Inflammatory macrophage (primary cell): ENCODE measurements at regions not wholly inside any gene's neighbourhood (a gene's known extent, or its start where the extent isn't known, plus 50 kb on each side); places are given as distances from the start of the nearest gene placed in this dataset.

Experiments used
- DNase-seq, 2 donors: peaks; one replicate each; pipeline ENCODE4 v3.0.0-alpha.2; 2020 to 2022

DNA sequence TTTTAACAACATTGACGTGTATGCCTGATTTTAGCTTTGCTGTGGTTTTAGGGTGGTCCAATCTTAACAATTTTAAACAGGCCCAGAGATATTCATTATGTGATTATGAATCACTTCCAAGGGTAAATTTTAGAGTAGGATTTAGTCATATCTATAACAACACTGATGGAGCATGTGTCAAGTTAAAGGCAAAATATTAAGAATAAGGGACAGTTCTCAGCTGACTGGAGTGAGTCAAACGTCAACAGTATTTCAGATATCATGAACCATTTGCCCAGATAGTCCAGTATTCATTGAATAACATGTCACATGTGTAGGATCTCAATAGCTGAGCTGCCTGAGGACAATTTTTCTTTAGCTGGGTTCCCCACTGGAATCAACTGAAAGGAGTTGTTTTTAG, 61.3 kb upstream of the VCX2 start:
- DNase-seq, result no peak

DNA sequence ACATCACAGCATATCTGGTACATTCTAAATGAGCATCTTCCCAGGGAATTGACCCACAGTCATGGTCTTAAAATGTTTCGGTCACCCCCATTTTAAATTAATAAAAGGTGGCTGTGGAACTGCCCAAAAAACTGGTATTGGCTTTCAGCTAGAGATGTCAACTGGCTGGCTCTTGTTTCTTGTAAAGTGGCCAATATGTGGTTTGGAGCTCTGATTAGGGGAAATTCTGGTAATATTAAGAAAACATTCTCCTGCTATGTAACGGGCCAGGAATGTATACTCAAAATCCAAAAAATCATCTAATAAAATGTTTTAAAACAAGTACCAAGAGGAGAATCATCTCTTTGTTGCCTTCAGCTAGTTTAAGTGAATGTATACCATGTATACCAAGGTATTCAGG, 62.0 kb upstream of the VCX2 start:
- DNase-seq, result no peak

- no peak for DNase-seq
Measured at GRCh38 chrX:8235026-8235425, 64.0 kb upstream of the VCX2 start.

DNA sequence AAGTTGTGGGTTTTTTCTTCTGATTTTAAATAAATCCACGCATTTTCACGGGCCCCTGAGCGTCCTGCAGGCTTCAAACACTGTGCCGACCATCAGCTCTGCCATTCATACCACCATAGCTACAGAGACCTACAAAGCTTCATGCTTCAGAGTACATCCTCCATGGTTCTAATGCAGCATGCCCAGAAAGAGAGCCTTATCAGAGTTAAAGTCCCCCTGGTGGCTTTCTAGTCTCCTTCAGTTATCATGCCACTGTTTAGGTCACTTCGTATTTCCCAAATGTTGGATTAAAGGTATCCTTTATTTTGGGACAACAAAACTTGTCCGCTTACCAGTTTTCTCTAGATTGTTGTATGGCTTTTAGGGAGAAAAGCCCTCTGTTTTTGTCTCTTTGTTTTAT, 66.7 kb upstream of the VCX2 start:
- DNase-seq, result no peak

DNA sequence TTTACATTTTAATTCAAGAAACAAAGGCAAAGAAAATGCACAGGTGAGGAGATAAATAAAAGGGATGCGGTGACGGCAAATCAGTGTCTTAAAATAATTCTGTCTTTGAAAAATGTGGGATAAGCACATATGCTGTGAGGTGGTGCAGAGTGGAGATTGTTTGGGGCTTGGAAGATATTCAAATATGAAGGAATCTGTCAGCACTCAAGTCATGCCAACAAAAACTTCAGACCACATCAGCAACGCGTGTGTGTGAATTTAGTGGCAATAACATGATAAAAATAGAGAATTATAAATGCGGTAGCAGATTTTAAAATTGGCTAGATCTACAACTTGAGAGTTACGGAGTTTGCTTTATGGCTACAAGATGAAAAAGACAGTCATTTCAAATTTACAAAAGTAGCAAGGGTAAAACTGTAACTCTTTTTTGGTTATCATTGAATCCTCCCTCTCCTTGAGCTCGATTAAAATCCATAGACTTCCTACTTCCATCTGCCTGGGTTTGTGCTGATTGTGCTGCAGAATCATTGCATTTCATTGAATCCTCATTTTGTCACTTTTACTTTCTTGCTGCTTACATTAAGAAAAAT, 71.5 kb upstream of the VCX2 start:
- DNase-seq, result no peak

GRCh38 chrX:8244301-8244700, 73.2 kb upstream of the VCX2 start:
- DNase-seq, result no peak

DNA sequence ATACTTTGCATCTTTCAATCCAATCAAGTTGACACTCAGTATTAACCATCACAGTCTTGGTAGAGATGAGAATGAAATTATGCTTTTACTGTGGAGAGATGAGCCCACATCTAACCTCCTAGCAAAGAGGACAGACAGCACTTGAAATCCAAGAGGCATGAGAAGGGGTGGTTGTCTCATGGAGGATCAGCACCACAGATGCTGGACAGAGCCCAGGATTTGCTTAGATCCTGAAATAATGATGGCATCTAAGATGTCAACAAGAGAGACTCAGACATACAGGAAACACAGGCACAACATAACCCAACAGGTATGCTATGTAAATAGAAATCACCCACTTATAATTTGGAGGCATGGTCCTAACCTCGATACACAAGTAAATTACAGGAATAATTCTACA, 74.3 kb upstream of the VCX2 start:
- DNase-seq, result no peak

DNA sequence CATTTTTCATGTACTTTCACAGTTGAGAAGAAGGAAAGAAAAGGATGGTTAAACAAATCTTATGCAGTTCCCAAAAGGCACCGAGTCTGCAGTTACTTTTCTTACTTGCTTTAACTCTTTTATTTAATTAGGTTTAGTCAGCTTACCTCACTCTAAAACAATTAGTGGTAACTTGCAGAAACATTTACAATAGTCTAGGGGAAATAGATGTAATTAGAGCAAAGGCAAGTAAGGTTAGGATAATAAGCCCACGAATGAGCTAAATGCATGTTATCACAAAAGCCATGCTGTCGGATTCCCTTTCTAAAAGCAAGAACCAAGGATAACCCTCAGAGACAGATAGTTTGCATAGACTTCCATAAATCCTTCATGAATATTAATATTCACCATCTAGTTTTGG, 82.0 kb upstream of the VCX2 start:
- DNase-seq, result no peak

DNA sequence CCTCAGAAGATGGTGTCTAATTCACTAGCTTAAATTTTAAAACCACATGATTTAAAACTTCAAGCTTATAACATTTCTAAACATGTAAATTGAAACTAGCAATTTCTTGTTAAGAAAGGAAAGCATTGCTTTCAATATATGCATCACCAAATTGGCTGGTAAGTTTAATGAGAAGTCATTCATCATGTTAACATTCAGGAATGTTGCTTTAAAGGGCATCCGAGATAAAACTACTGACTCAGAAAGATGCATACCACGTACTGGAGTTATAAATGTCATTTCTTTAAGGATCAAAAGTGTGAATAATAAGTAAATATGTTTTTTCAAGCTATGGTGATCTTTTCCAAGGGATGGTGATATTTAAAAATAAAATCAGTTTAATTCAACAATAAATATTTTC, 83.3 kb upstream of the VCX2 start:
- DNase-seq, result no peak

DNA sequence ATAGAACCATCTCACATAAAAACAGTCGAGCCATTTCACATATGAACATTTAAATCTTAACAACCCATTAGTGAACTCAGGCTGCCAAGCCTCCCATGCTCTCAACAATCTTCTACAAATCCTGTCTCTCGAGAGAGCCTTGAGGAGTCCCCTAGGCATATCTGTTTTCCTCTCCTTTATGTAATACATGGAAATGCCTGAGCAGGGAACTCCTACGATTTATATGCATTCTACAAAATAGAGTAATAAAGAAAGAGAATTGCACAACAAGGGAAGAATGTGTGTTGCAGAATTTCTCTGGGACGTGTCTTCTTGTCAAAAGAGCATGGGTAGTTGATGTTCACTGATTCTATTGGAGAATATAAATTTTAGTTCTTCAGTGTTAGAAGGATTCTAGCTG, 101.8 kb upstream of the VCX2 start:
- no peak for DNase-seq

DNA sequence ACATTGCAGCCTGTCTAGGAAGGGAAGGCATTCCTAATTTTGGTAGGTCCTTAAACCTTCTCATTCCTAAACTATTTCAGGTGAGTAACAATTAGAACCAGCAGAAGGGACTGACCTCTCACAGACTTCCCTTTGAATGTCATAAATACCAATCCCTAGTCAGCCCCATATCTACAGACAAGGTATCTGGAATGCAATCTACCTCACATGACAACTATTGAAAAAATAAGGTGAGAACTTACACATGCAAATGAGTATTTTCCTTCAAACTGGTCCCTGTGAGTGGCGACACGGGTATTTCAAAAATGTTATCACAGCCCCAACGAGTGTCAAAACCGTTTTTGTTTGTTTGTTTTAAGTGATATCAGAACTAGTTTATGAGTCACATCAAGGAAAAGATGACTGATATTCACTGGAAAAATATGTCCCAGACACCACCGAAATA, 102.4 kb upstream of the VCX2 start:
- no peak for DNase-seq

DNA sequence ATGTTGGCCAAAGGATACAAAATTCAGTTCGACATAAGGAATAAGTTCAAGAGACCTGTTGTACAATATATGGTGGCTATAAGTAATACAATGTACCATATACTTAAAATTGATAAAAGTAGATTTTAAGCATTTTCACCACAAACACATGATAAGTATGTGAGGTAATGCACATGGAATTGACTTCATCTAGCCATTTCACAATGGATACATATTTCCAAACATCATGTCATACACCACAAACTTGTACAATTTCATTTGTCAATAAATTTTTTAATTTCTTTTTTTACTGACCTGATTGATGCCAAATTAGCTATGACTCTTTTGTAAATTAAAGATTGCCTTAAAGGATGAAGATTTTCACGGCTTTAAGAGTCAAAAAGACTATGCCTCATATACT, 103.1 kb upstream of the VCX2 start:
- no peak for DNase-seq

- DNase-seq, result no peak
Measured at GRCh38 chrX:8278557-8278956, 107.5 kb upstream of the VCX2 start.

- DNase-seq, result no peak
Measured at GRCh38 chrX:8279323-8279722, 108.3 kb upstream of the VCX2 start.

DNA sequence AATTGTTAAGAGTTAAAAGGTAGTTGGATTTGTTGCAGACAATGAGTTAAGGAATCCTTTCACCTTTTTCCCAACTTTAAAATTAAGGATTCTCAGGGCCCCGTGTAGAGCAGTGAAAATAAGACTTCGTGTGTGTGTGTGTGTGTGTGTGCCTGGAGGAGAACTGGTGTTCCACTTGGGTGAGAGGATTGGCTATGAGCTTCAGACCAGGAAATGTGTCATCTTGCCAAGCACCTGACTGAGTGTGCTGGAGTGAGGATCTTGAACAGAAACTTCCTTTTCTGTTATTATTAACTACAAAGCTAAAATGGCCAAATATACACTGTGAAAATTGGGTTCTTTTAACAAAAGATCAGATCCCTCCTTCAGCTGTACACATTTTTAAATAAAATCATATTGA, 113.1 kb upstream of the VCX2 start:
- DNase-seq, result no peak

DNA sequence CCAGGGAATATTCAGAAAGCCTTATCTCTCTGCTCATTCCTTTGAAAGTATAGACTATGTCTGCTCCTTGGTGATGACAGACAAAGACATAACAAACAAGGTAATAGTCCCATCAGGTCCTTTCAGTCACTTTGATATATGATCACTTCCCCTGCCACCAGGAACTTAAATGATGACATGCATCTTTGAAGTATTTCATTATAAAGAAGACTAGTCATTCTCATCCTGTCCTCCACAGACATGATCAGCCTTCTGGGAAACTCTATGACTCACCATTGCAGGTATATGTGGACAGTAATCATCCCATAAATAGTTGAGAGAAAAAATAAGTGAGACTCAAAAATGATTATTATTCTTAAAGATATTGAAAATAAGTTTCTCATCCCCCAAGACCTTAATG, 117.5 kb upstream of the VCX2 start:
- no peak for DNase-seq

DNA sequence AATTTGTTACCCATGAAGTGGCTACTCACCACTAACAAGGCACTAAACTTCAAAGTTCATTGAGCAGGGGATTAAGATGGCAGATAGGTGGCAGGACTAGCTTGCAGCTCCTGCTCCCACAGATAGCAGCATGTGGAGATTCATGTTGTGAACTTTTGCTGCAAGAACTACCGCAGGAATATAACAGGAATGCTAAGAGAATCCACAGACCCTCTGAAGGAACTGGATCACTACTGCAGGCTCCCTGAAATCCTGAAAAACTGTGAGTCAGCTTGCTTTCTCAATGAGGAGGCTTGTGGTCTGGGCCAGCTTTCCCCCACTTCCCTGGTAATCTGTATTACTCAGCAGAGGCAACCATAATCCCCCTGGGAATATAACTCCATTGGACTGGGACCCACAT, 118.5 kb upstream of the VCX2 start:
- no peak for DNase-seq

- DNase-seq, result no peak
Measured at GRCh38 chrX:8297766-8298165, 126.7 kb upstream of the VCX2 start.

- DNase-seq, result no peak
Measured at GRCh38 chrX:8304668-8305067, 133.6 kb upstream of the VCX2 start.

- DNase-seq, result no peak
Measured at GRCh38 chrX:8305350-8305749, 134.3 kb upstream of the VCX2 start.

DNA sequence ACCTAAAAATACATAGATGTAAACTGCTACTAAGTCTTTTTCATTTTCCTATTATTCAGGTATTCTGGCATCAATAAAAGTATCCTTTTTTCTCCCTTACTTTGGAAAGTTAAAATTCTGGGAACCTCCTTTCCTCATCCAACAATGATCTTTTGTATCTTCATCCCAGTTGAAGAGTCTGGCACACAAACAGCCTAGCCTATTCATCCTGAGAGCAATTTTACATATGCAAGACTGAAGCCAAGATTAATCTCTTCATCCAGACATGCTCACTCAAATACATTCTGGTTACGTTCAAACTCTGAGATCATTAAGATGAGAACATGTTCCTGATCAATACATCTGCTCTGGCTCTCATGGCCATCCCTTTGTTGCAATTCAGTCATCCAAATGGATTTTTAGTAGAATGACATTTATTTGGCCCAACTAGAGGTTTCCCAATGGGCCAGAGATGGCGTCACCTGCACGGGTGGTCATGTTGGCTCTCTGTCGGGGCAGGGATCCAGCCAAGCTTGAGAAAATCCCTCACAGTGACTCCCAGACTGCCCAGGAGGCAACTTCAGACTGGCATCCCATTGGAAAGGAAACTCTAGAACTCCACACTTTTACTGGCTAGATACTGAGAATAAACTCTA, 135.3 kb upstream of the VCX2 start:
- no peak for DNase-seq

DNA sequence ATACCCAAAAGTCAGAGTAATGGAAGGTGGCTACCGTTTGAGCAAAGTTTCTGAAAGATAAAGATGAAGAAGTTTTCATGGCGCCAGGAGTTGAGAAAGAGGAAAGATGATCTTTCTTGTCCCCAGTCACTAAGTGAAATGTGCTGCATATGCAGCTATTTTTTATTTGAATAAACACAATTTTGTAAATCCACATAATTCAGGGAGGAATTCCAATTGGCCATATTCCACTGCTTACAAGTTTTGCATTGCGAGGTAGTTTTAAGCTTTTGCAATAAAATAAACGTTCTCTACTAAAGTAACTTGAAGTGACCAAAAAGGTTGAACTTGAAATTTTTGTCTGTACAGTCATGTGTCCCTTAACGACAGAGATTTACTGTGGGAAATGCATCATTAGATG, 139.3 kb upstream of the VCX2 start:
- DNase-seq, result no peak

GRCh38 chrX:8313844-8314243, 142.8 kb upstream of the VCX2 start:
- no peak for DNase-seq

GRCh38 chrX:8314881-8315280, 143.8 kb upstream of the VCX2 start:
- no peak for DNase-seq

GRCh38 chrX:8319359-8319758, 145.3 kb upstream of the VCX3B start:
- no peak for DNase-seq
